Stimulated activated CD4-positive, alpha-beta T cell treated with anti-CD3 and anti-CD28 coated beads, TNF-alpha, amount 100 ng/mL, for 48 hours (primary cell): ENCODE measurements at regions not wholly inside any gene's neighbourhood (a gene's known extent, or its start where the extent isn't known, plus 50 kb on each side); places are given as distances from the start of the nearest gene placed in this dataset.
"Not testable (repeated sequence)": the region's sequence is repeated elsewhere in the genome, so short reads cannot be mapped to it uniquely, and the experiment has no call there.

Source experiments
- DNase-seq, 3 donors: peaks; one replicate each; pipeline ENCODE4 v3.0.0-alpha.2; 2020; ENCODE audit warnings: low read depth in 3 of 3

DNA sequence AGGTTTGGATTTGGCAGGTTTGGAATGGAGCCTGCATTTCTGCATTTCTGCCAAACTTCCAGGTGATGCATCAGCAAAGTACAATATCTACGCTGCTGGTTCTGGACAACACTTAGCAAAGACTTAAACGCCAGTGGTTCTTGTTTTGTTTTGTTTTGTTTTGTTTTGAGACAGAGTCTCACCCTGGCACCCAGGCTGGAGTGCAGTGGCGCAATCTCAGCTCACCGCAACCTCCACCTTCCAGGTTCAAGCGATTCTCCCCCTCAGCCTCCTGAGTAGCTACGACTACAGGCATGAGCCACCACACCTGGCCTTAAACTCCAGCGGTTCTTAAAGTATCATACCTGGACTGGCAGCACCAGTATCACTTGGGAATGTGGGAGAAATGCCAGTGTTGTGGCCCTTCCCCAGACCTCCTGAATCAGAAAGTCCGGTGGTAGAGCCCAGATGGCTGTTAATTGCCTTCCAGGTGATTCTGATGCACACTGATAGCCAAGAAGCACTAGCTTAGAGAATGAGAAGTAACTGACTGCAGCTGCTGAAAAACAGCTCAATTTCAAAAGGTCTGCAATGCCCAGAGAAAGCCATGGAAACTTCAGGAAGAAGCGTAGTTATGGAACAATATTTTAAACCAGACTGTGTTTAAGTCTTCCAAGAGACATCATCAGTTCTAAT, 114.8 kb upstream of the FOXN3 start:
- DNase-seq = no peak

DNA sequence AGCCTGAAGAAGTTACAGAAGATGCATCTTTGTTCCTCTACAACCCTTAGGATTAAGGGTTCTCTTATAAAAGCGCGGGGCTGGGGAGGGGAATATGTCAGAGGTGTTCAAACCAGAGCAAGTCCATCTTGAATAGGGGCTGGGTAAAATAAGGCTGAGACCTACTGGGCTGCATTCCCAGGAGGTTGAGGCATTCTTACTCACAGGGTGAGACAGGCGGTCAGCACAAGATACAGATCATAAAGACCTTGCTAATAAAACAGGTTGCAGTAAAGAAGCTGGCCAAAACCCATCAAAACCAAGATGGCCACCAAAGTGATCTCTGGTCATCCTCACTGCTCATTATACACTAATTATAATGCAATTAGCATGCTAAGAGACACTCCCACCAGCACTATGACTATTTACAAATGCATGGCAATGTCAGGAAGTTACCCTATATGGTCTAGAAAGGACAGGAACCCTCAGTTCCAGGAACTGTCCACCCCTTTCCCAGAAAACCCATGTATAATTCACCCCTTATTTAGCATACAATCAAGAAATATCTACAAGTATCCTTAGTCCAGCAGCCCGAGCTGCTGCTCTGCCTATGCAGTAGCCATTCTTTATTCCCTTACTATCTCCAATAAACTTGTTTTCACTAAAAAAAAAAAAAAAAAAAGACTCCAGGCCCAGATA, 108.1 kb upstream of the FOXN3 start:
- DNase-seq = no peak

DNA sequence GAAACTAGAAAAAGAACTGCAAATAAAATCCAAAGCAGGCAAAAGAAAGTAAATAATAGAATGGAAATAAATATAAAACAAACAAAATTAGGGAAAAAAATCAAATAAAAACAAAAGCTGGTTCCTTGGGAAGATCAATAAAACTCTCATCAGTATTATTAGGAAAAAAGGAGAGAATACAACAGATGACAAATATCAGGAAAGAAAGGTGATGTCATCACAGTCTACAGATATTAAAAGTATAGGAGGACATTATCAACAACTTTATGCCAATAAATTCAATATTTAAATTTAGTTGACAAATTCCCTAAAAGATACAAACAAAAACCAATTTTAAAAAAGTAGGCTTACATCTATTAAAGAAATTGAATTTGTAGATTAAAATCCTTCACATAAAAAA, 107.4 kb upstream of the FOXN3 start:
- no peak for DNase-seq

DNA sequence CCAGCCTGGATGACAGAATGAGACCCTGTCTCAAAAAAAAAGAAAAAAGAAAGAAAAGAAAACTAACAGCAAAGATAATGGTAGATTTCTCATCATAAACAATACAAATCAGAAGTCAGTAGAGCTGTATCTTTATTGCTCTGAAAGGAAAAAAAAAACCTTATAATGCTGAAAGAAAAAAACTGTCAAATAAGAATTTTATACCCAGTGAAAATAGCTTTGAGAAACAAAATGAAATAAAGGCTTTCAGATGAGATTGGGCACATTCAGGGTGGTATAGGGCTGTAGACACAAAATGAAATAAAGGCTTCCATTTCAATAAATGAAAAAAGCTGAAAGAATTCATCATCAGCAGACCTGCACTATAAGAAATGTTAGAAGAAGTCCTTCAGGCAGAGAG, 105.0 kb upstream of the FOXN3 start:
- DNase-seq = no peak

DNA sequence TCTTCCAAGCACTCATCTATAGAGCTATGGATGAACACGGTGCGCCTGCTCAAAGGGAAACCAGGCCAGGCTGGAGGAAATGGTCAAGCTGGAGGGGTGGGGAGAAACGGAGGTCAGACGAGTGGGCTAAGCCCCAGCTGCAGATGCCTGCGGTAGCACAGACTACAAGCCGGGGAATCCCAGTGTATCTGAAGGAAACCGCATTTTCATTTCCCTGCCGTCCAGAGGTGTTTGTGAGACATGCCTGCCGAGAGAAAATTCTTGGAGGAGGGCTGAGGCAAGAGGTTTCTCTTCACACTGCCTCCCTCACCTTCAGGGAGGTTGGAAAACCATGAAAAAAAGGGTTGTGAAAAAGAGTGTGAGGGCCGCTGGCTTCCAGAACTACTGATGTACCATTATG, 102.0 kb upstream of the FOXN3 start:
- no peak for DNase-seq

DNA sequence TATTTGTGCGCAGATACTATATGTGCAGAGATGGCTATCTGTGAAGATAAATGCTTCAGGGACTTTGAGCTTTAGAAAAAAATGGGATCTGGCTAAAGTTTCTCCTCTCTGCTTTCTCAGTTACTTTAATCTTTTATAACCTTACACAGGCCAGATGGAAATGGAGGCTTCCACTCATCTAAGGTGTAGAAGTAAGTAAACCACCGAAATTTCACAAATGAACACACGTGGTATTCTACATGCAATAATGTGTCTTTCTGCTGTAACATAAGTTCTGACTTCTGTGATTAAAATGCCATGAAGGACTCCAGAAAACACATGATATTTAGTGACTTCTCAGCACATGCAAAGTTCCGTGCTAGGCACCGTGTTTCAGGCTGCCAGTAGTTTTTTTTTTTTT, 99.1 kb upstream of the FOXN3 start:
- no peak for DNase-seq

DNA sequence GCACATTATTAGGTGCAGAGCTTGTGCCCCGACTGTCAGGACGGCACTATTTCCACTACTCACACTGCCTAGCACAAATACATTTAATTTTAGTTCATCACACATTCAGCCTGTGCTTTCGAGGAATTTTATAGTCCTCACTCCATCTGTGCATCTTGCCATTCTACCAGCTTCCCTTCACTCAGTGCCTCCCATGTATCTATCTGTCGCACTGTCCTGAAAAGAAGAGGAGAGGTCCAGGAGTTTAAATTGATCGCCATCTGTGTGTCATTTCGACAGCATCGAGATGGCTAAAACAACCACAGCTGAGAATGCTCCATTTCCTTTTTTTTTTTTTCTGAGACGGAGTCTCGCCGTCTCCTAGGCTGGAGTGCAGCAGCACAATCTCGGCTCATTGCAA, 97.6 kb upstream of the FOXN3 start:
- DNase-seq = no peak

DNA sequence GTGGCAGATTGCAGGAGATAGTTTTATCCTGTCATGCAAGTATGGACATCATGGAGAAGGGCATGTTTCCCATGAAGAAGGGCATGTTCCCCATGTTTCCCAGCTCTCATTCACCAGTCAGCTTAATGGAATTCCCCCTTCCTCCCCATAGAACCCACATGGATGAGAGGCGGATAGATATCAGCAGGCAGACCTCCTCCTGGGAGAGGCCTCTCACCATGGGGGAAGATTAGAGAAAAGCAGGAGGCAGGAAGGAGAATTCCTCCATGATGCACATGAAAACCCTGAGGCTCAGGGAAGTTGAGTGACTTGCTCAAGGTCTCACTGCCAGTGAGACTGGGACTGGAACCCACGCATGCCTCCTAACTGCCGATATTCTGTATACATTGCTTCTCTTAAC, 92.9 kb upstream of the FOXN3 start:
- no peak for DNase-seq

DNA sequence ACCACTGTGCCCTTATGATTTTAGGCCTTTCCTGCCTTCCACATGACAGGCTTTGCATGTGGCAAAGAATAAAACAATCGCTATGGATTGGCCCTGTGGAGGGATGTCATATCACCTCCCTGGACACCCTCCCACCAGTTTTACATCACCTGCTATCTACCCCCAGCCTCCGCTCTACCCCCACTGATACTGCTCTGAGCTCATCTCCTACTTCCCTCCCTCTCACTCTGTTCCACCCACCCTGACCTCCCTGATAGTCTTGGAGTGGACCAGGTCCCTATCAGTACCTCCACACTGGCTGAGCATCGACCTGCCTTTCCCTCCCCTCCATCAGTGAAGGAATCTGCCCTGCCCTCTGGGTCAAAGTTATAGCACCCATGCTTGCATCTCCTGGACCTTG, 91.8 kb upstream of the FOXN3 start:
- no peak for DNase-seq

DNA sequence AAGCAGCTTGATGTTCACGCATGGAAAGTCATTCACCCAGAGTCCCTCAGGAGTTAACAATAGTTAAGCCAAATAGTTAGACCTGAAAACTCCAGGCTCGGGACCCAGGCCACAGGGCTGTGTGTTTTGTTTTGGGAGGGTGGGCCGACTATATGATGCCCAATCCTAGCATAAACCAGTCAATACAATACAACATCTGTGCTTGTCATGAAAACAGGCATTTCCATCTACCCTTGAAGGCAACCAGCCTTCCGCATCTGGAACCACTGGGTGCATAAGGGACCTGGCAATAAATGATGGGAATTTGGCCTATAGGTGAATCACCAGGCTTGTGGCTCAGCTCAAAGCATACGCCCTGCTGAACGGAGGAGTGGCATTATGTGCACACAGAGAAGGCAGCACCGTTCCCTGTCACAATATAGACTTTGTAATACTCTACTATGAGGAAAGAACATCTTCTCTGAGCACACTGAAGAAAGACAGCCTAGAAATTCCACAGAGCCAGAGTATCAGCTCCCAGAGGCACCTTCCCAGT, 91.0 kb upstream of the FOXN3 start:
- DNase-seq = no peak

DNA sequence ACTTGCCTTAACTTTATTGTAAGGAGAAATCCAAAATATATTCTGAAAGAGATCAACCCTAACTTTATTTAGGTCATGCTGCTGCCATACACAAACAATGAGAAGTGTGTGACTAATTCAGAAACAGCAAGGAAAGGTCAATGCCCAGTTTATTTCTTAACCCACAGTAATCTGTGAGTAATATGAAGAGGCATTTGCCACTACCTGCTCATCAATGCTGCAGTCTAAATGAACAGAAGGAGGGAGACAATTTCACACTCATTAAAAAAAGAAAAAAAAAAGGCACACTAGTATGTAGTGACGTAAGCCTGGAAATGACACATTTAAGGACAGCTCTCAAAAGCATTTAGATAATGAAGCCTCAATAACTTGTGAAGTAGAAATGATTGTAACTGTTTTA, 90.5 kb upstream of the FOXN3 start:
- no peak for DNase-seq

DNA sequence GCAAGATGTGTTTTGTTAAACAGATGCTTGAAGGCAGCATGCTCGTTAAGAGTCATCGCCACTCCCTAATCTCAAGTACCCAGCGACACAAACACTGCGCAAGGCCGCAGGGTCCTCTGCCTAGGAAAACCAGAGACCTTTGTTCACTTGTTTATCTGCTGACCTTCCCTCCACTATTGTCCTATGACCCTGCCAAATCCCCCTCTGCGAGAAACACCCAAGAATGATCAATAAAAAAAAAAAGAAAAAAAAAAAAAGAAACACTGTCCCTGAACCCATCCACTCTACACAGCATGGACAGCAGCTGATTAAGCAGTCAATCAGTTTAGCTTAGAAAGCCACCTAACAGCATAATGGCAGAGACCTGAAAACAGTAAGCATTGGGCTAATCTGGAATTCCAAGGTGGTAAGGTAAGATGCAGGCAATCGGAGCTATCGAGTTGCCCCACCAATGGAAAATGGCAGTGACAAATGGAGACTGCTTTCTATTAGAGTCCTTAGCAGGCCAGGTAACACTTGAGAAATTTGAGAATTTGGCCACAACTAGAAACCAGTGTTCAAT, 89.9 kb upstream of the FOXN3 start:
- DNase-seq = not testable (repeated sequence)

DNA sequence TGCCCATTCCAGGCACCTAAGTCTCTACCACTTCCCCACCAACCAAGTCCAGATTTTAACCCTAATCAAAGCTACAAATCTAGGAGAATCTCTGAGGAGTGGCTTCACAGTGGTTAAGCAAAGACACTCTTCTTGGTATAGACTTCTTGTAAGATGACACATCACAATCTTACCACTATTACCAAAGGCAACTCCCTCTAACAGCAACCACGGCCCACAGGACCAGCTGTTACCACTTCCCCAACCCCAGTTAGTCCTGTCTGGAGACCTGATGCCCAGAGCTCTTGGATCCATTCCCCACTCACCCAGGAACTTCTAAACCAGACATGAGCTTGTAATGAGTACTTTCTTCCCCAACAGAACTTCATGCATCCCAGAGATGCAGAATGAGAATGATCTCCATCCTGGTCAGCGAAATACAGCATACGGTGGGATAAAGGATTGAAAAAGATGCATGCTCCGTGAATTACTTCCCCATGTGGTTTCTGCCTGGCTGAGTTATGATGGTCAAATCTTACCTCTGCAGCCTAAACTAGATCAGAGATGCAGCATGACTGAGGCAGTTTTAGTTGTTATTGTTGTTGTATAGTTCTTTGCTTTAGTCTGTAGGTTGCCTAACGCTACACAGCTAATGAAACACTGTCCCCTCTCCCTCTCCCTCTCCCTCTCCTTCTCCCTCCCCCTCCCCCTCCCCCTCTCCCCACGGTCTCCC, 87.7 kb upstream of the FOXN3 start:
- no peak for DNase-seq

DNA sequence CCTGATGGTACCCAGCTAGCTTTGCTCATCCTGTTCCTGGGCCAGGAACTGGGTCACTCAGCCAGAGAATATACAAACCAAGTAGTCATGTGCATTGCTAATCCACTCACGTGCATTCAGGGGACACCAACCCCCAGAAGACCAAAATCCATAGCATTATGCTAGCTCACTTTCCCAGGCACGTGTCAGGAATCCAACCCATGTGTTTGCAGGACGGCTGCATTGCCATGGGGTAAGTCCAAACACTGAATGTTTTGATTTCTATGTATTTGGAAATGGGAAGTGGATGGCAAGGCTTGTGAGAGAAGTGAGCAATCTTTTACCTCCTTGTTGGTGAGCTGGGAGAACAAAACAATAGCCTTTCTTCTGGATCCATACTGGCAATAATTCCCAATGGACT, 87.1 kb upstream of the FOXN3 start:
- DNase-seq = no peak

DNA sequence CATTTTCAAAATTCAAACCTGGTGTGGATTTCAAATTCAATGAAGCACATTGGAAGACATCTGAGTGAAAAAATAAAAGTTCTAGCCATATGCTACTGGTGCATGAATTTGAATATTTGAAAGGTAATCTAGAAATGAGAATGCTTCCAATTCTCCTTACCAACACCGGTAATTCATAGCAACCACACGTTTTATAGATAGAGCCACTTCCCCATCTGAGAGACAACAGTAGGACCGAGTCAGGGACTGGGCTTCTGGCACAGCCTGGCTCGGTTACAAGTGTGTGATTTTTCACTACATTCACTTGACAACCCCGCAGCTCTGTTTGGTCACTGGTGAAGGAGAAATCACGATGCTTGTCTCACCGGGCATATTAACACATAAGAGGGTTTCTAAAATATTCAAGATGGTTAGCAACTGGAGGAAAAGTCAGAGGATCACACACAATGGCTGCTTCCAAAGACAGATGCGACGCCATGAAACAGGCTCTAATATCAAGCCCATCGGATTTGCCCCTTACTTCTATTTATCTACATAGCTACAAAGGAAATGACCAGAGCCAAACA, 86.5 kb upstream of the FOXN3 start:
- no peak for DNase-seq

DNA sequence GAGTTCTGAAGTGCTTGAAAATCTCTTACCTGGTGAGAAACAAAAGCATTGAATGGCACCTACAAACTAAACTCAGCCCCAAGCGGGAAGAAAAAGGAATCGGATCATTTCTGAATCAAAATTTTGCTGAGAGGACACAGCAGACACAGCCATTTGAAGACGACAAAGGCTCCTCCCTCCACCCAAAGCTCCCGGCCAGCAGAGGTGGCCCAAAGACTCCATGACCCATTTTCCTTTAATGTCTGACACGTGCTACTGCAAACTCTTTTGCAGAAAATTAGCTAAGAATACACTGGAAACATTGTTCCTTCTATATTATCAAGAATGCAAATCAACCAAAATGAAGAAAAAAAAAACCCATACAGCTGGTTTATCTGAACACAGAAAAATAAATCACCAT, 85.9 kb upstream of the FOXN3 start:
- DNase-seq = no peak

DNA sequence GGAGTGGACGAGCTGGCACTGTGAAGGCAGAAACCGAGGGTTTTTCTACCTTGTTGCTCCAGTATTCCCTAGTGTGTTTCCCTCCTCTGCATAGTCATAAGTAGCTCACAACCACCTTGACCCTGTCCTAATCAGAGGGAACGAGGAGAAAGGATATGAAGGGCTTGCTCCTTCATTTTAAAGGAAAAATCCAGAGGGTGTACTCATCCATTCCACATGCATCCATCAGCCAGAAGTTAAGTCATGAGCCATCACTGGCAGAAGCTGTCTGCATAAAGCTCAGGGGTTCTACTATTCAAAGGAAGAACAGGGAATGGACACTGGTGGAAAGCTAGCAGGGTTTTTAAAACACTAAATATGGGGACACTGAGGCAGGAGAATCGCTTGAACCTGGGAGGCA, 84.3 kb upstream of the FOXN3 start:
- DNase-seq = no peak

DNA sequence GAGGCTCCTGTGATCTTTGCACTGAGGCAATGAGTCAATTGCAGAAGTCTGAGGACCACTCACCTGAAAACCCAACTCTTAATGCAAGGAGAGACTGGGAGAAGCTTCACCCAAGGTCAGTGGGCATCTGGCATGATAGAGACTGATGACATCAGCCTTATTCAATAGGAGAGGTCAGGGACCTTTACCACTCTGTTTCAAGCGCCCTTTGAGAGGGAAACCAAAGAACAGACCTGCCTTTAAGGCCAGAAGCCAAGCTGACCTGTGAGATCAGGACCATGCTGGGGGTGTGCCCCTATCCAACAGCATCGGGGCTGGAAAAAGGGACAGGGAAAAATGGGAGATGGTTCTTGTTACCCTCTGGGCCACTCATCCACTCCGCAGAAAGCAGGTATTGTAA, 83.3 kb upstream of the FOXN3 start:
- no peak for DNase-seq

DNA sequence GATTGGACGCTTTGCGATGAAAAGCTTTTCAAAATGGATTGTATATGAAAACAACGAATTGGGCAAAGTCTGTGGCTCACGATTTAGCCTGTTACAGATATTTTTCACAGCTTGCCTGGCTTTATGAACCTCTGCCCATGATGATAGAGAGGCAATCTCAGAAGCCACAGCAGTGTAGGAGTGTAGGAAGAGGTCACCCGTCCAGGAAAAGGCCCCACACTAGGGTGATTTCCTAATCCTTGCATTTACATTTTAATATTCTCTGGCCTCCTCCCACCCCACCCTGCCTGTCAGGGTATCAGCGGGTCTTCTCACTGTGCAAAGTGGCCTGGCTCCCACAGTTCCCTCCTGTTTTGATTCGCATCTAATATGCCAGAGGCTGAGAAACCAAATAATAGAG, 81.8 kb upstream of the FOXN3 start:
- no peak for DNase-seq

DNA sequence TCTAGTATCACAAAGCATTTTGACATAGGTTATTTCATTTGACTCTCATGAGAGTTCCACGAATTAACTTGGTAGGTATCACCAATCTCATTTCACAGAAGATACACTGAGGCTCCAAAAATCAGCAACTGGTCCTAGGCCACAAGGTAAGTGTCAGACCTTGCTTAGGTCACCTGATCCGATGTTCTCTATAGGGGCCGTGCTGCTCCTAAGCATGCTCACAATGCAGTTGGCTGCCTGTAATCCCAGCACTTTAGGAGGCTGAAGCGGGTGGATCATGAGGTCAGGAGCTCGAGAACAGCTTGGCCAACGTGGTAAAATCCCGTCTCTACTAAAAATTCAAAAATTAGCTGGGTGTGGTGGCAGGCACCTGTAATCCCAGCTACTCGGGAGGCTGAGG, 78.7 kb upstream of the FOXN3 start:
- DNase-seq = no peak

DNA sequence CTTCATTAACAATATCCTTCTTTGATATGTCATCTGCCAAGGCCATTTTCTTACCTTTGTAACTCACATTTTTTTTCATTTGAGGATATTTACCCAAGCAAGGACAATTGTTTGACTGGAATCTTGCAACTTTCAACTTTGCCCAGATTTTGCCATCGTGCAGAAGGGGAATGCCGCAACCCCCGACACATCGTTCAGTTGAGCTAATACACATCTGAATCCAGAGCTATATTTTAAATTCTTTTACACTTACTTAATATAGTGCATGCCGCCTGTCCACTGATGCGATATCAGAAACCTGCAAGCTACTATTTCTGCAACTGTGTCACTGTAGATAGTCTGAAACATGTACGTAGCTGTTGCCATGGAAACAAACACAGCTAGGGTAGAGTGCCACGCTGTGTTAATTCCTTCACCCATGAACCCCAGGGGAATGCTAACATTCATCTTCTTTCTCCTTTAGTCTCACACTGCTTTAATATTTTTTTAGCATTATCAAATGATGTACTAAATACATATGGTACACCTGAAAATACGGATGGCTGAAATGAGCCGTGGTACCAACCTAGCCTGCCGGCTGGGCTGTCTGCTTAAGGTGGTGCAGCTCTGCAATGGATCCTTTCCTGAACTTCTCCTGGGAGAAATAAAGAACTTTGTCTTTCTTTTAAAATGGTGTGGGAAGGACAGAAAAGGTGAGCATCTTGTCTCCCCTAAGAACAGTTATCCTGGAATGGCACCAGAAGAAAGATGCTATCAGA, 77.0 kb upstream of the FOXN3 start:
- no peak for DNase-seq

DNA sequence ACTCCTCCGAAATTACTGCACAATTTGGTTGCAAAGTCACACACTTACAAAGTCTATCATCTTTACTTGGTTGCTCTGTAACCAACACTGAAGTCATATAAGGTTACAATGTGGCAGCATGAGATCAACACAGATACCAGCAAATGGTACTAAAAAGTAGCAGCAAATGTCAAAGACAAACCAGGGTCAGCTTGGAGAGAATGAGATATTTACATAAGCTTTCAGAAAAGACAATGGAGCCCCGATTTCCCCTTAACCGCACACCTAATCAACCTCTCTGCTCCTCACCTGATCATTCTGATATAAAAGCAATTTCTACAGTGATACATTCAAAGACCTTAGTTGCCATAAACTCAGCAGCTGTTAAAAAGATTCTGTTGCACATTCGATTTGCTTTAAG, 76.4 kb upstream of the FOXN3 start:
- no peak for DNase-seq
